ENCODE measurements at regions not wholly inside any gene's neighbourhood (a gene's known extent, or its start where the extent isn't known, plus 50 kb on each side); places are given as distances from the start of the nearest gene placed in this dataset.

- Mint-ChIP-seq H3K36me3 (no peaks in the 10 kb centered on the region), H3K4me3 (no peak overlapping the region), H3K9me3 (peaks cover 11% of the 10 kb centered on the region), H3K4me1 (no peaks in the 10 kb centered on the region), H3K27ac (no peak overlapping the region), H3K27me3 (ENCODE audit: insufficient read depth, low read depth) (no peaks in the 10 kb centered on the region)
- no peak overlapping the region for H3K4me3 ChIP-seq
- no peak for TF ChIP-seq EZH2 (IDR thresholded peaks at IDR 0.05)
- no peak overlapping the region for H2AFZ ChIP-seq (replicated peaks)
- no peak for DNase-seq (ENCODE audit: low spot score)
- H3K4me1 ChIP-seq, result no peaks in the 10 kb centered on the region
- no peaks in the 10 kb centered on the region for H3K79me2 ChIP-seq (ENCODE audit: low read depth)
- H3K27ac ChIP-seq, result no peak overlapping the region
- no peaks in the 10 kb centered on the region for H3K36me3 ChIP-seq
- H3K4me2 ChIP-seq, result no peak overlapping the region
- H3F3A ChIP-seq (ENCODE audit: low read depth), result no peaks in the 10 kb centered on the region
- H3K27me3 ChIP-seq, result no peaks in the 10 kb centered on the region
- no peak overlapping the region for H3K9ac ChIP-seq
- H3K9me3 ChIP-seq (ENCODE audit: low read depth), result peaks cover 4% of the 10 kb centered on the region
- H4K20me1 ChIP-seq (ENCODE audit: low read depth), result no peaks in the 10 kb centered on the region
Measured at GRCh38 chr7:95710711-95711110, 61.6 kb upstream of the DYNC1I1 start.

- no peak overlapping the region for H2AFZ ChIP-seq (replicated peaks)
- H3K27me3 Mint-ChIP-seq (ENCODE audit: insufficient read depth, low read depth), result no peaks in the 10 kb centered on the region
- no peaks in the 10 kb centered on the region for H3K4me1 Mint-ChIP-seq
- no peaks in the 10 kb centered on the region for H3K36me3 Mint-ChIP-seq
- no peaks in the 10 kb centered on the region for H3K4me1 ChIP-seq
- H3K4me3 Mint-ChIP-seq, result no peak overlapping the region
- H3K27ac Mint-ChIP-seq, result no peak overlapping the region
- H3K36me3 ChIP-seq, result no peaks in the 10 kb centered on the region
- no peak overlapping the region for H3K27ac ChIP-seq
- H3K9me3 ChIP-seq (ENCODE audit: low read depth), result no peaks in the 10 kb centered on the region
- no peaks in the 10 kb centered on the region for H3F3A ChIP-seq (ENCODE audit: low read depth)
- H3K4me3 ChIP-seq, result no peak overlapping the region
- H3K4me2 ChIP-seq, result no peak overlapping the region
- DNase-seq (ENCODE audit: low spot score), result no peak
- H3K9ac ChIP-seq, result no peak overlapping the region
- H3K27me3 ChIP-seq, result peaks cover 3% of the 10 kb centered on the region
- no peaks in the 10 kb centered on the region for H3K79me2 ChIP-seq (ENCODE audit: low read depth)
- peaks cover 2% of the 10 kb centered on the region for H3K9me3 Mint-ChIP-seq
- no peak for TF ChIP-seq EZH2phosphoT487 (IDR thresholded peaks at IDR 0.05)
- TF ChIP-seq EZH2 (IDR thresholded peaks at IDR 0.05), result no peak
- TF ChIP-seq, protein P1, sequence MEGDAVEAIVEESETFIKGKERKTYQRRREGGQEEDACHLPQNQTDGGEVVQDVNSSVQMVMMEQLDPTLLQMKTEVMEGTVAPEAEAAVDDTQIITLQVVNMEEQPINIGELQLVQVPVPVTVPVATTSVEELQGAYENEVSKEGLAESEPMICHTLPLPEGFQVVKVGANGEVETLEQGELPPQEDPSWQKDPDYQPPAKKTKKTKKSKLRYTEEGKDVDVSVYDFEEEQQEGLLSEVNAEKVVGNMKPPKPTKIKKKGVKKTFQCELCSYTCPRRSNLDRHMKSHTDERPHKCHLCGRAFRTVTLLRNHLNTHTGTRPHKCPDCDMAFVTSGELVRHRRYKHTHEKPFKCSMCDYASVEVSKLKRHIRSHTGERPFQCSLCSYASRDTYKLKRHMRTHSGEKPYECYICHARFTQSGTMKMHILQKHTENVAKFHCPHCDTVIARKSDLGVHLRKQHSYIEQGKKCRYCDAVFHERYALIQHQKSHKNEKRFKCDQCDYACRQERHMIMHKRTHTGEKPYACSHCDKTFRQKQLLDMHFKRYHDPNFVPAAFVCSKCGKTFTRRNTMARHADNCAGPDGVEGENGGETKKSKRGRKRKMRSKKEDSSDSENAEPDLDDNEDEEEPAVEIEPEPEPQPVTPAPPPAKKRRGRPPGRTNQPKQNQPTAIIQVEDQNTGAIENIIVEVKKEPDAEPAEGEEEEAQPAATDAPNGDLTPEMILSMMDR (IDR thresholded peaks at IDR 0.05), result no peak
- H4K20me1 ChIP-seq (ENCODE audit: low read depth), result no peaks in the 10 kb centered on the region
Measured at GRCh38 chr7:95700917-95701316, 71.4 kb upstream of the DYNC1I1 start.

DNA sequence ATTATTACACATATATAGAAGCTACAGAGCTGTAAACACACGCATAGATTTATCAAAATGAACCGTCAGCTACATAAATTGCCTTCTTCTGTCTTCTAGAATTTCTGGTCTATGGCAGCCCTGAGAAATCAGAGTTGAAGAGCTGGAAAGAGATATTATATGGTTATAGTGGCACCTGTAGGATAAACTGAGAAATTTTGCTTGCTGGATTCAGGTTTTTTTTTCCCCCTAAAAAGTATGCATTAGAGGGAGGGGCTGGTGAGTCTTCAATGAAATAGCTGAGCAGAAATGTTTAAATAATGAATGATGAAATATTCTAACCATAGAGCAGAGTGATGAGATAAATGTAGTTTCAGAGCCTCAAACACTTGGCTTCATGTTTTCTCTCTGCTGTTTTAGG, 78.0 kb upstream of the DYNC1I1 start:
- no peaks in the 10 kb centered on the region for H3F3A ChIP-seq (ENCODE audit: low read depth)
- H3K9me3 ChIP-seq (ENCODE audit: low read depth), result no peaks in the 10 kb centered on the region
- H3K27me3 ChIP-seq, result peaks cover 9% of the 10 kb centered on the region
- H3K9ac ChIP-seq, result no peak overlapping the region
- peaks cover 6% of the 10 kb centered on the region for H3K4me1 Mint-ChIP-seq
- H3K27me3 Mint-ChIP-seq (ENCODE audit: insufficient read depth, low read depth), result no peaks in the 10 kb centered on the region
- no peaks in the 10 kb centered on the region for H3K9me3 Mint-ChIP-seq
- H2AFZ ChIP-seq (replicated peaks), result no peak overlapping the region
- H4K20me1 ChIP-seq (ENCODE audit: low read depth), result no peaks in the 10 kb centered on the region
- no peak for DNase-seq (ENCODE audit: low spot score)
- no peak overlapping the region for H3K4me3 ChIP-seq
- H3K36me3 ChIP-seq, result no peaks in the 10 kb centered on the region
- no peaks in the 10 kb centered on the region for H3K36me3 Mint-ChIP-seq
- no peak overlapping the region for H3K4me3 Mint-ChIP-seq
- no peak overlapping the region for H3K4me2 ChIP-seq
- H3K4me1 ChIP-seq, result peaks cover 3% of the 10 kb centered on the region
- H3K79me2 ChIP-seq (ENCODE audit: low read depth), result no peaks in the 10 kb centered on the region
- H3K27ac ChIP-seq, result no peak overlapping the region
- no peak overlapping the region for H3K27ac Mint-ChIP-seq
- TF ChIP-seq, protein P1 (IDR thresholded peaks at IDR 0.05), result no peak
- TF ChIP-seq EZH2 (IDR thresholded peaks at IDR 0.05) (no peak), EZH2phosphoT487 (IDR thresholded peaks at IDR 0.05) (no peak)

GRCh38 chr7:95693551-95694333, 78.6 kb upstream of the DYNC1I1 start:
- Histone ChIP-seq H3K4me3 (no peak overlapping the region), H3K4me2 (no peak overlapping the region), H3K9ac (no peak overlapping the region), H2AFZ (replicated peaks) (no peak overlapping the region), H3K4me1 (peaks cover 3% of the 10 kb centered on the region), H3K36me3 (no peaks in the 10 kb centered on the region), H4K20me1 (ENCODE audit: low read depth) (no peaks in the 10 kb centered on the region), H3K79me2 (ENCODE audit: low read depth) (no peaks in the 10 kb centered on the region), H3F3A (ENCODE audit: low read depth) (no peaks in the 10 kb centered on the region), H3K9me3 (ENCODE audit: low read depth) (no peaks in the 10 kb centered on the region), H3K27ac (no peak overlapping the region), H3K27me3 (peaks cover 9% of the 10 kb centered on the region)
- DNase-seq (ENCODE audit: low spot score), result no peak
- H3K4me1 Mint-ChIP-seq, result peaks cover 8% of the 10 kb centered on the region
- peaks cover 2% of the 10 kb centered on the region for H3K27me3 Mint-ChIP-seq (ENCODE audit: insufficient read depth, low read depth)
- no peaks in the 10 kb centered on the region for H3K36me3 Mint-ChIP-seq
- no peaks in the 10 kb centered on the region for H3K9me3 Mint-ChIP-seq
- H3K27ac Mint-ChIP-seq, result no peak overlapping the region
- H3K4me3 Mint-ChIP-seq, result no peak overlapping the region
- TF ChIP-seq, protein P1 (IDR thresholded peaks at IDR 0.05), result no peak
- TF ChIP-seq EZH2phosphoT487 (IDR thresholded peaks at IDR 0.05), result no peak
- TF ChIP-seq EZH2 (IDR thresholded peaks at IDR 0.05), result no peak
